Epithelial cell of proximal tubule (primary cell): ENCODE measurements at regions not wholly inside any gene's neighbourhood (a gene's known extent, or its start where the extent isn't known, plus 50 kb on each side); places are given as distances from the start of the nearest gene placed in this dataset.

Experiments used
- DNase-seq: peaks from one replicate; pipeline ENCODE4 v3.0.0-alpha.2; 2011; ENCODE audit warnings: low read depth
- H3K4me3 ChIP-seq: 2 replicates; pipeline ENCODE4 v1.5.1; 2011; ENCODE audit warnings: low read depth, mild to moderate bottlenecking, low read length
- TF ChIP-seq, protein P1 (sequence below): conservative IDR thresholded peaks from 2 replicates; pipeline ENCODE4 v1.5.1; 2012; ENCODE audit warnings: low read depth, mild to moderate bottlenecking, low read length

DNA sequence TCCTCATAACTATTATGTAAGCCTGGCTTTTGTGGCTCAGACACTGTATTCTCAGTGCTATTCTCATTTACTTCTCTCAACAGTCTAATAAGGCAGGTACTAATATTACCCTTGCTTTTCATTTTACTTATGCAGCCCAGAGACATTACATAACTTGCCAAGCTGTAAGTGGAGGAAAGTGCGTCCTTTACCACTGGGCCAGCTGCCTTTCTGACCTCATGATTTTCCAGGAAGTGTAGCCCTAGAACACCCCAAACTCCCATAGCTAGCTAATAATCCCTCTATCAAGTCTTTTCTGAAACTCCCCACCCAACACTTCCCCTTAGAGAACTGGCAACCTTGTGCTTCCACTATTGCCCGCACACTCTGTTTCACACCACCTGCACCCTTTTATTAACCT, 192.9 kb upstream of the HMHB1 start:
- TF ChIP-seq, protein P1, sequence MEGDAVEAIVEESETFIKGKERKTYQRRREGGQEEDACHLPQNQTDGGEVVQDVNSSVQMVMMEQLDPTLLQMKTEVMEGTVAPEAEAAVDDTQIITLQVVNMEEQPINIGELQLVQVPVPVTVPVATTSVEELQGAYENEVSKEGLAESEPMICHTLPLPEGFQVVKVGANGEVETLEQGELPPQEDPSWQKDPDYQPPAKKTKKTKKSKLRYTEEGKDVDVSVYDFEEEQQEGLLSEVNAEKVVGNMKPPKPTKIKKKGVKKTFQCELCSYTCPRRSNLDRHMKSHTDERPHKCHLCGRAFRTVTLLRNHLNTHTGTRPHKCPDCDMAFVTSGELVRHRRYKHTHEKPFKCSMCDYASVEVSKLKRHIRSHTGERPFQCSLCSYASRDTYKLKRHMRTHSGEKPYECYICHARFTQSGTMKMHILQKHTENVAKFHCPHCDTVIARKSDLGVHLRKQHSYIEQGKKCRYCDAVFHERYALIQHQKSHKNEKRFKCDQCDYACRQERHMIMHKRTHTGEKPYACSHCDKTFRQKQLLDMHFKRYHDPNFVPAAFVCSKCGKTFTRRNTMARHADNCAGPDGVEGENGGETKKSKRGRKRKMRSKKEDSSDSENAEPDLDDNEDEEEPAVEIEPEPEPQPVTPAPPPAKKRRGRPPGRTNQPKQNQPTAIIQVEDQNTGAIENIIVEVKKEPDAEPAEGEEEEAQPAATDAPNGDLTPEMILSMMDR = no peak
- no peak overlapping the region for H3K4me3 ChIP-seq
- DNase-seq = no peak

DNA sequence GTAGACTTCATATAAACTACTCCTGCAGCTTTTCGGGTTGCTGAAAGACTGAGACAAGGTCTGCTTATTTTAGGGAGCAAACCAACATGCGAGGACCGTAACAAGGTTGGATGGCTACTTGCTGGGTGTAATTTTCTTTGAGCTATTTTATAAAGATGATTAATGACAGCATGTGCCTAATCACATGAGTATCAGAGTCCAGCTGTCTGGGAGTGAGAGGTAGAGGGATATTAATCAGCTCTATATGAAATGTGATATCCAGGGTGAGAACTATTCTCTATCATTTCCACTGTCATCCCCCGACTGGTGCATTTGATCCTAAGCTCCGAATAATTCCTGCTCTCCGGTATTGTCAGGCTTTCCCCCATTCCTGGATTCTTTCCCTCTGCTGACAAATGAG, 193.8 kb upstream of the HMHB1 start:
- DNase-seq = no peak
- TF ChIP-seq, protein P1 = no peak
- H3K4me3 ChIP-seq = no peak overlapping the region

DNA sequence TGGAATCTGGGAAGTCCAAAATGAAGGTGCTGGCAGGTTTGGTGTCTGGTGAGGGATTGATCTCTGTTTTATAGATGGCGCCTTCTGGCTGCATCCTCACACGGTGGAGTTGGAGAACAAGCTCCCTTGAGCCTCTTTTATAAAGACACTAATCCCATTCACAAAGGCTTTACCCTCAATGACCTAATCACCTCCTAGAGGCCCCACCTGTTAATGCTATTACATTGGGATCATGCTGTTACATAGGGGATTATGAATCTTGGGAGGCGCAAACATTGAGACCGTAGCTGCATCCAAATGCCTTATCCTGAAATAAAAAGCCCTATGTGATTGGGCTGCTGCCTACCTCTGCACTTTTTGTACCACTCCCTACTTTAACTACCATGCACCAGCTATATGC, 197.1 kb upstream of the HMHB1 start:
- TF ChIP-seq, protein P1 = no peak
- no peak for DNase-seq
- no peak overlapping the region for H3K4me3 ChIP-seq

DNA sequence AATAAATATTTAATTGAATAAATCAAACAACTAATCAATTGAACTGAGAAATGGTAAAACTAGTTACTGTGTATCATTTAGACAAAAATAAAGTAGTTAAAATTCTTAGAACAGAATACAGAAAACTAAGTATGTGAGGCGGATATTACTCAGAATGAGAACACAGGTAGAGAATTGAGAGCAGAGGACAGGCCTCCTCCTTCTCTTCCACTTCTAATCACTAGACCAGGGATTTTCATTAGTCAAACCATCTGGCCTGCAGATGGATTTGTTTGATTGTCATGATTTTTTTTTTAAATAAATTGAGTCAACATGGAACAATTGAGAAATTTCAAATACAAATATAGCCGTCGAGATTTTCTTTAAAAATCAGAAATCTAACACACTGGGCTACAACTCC, 198.6 kb upstream of the HMHB1 start:
- DNase-seq = no peak
- TF ChIP-seq, protein P1 = no peak

DNA sequence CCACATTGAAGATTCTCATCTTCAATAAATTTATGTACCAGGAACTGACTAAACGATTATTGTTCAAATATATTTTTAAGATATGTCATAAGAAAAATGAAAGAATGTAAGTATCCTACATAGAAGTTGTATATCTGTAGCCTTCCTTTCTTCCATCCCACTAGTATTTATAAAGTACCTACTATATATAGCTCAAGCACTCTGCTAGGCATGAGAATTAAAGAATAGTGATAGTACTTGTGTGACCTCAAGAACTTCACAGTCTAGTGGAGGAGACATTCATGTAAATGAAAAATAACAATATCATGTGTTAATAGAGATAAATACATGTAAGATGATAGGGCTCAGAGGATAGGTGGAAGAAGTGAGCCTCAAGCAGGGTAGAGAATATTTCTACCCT, 201.0 kb upstream of the HMHB1 start:
- no peak for DNase-seq
- TF ChIP-seq, protein P1 = no peak
- no peak overlapping the region for H3K4me3 ChIP-seq

More for the DNA sequence above, 198.6 kb upstream of the HMHB1 start:
- H3K4me3 ChIP-seq = no peak overlapping the region

DNA sequence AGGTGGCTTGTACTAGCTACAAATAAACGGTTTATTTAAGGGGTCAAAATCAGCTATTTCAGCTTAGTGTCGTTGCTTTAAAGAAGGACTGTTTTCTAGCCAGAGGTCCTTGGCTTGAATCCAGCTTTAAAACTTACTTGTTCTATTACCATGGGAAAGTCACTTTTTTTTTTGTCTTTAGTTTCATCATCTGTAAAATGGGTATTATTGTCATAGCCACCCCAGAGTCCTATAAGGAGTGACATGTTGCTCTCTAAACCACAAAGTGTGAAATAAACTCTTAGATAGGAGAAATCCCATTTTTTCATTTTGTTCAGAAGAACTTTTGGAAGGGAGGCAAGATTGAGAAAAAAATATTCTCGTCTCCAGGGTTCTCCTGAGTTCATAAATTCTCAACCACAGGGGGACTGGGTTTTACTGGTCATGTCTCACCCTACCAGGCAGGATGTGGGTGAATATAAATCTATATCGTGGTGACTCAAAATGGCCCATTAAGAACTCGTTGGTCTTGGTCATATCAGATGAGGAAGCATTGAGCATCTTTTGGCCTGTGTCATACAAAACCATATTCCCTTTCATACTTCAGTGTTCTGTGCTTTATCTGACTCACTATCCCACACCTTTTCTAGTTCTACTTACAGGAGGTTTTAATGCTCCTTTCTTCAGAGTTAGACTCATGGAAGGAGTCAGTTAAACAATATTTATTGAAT, 202.7 kb upstream of the NR3C1 start:
- TF ChIP-seq, protein P1 = no peak
- no peak for DNase-seq
- H3K4me3 ChIP-seq = no peak overlapping the region

DNA sequence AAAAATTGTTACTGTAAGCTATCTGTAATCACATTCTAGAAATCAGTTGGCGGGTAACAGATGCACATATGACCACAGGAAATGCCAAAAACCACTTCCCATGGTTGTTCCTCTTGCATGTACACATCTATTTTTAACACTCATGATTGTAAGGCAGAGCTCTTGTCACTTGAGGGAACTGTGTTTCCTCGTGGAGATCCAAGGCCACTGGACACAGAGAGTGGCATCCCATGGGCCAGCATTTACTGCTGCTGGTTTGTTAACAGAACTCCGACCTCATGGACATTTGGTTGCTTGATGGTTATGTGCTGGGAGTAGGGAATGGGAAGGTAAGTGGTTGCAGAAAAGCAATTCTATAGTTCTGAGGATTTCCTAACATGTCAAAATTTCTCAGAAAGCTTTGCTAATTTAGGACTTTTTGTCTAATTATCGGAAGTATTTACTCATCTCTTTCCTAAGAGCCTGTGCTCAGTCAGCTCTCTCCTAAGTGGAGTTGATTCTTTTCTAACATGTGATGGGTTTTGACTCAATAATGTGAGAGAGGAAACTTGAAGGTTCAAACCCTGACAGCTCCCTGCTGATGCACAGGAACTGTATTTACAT, 202.0 kb upstream of the NR3C1 start:
- no peak overlapping the region for H3K4me3 ChIP-seq
- no peak for DNase-seq
- TF ChIP-seq, protein P1 = no peak
